Right ventricle myocardium superior (tissue), 1 donor: ENCODE measurements at regions not wholly inside any gene's neighbourhood (a gene's known extent, or its start where the extent isn't known, plus 50 kb on each side); places are given as distances from the start of the nearest gene placed in this dataset.
A peak's percentile ranks its signal among the peaks of the same experiment; 100 is the strongest.
"Not testable (repeated sequence)": the region's sequence is repeated elsewhere in the genome, so short reads cannot be mapped to it uniquely, and the experiment has no call there.

ENCODE experiments used
- ATAC-seq: fragments of 200-7000 bp; cut with Tn5 transposase; one replicate; pipeline ENCODE4 v1.9.1; 2020; ENCODE audit warnings: mild to moderate bottlenecking; ENCODE audit not compliant: poor library complexity
- DNase-seq: peaks from one replicate; pipeline ENCODE4 v3.0.0-alpha.2; 2020
- intact Hi-C: fragments of 100-400 bp; cut with DNase I; formaldehyde crosslinking; loops from one replicate; pipeline ENCODE4 v1.11.2; 2022
- donor health status: DM: no; HTN: yes; CAD: no; lungs with severe emphysema.

DNA sequence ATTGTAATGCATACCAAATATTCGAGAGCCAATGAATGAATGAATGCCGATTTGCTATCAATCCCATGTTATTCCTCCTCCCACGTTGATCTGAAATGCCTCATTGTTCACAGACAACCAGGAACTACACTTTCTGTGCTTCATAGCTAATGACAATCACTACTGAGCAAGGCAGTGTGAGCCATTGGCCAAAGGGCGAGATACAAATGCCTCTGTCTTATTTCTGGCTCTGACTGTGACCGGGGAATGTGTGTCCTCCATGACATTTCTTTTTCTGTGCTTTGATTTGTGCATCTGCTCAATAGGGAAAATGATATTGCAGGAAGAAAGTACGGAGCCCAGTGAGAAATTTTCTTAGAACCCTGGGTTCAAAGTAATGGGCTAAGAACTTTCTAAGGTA is 217.1 kb downstream of the CXCL12 start:
- DNase-seq (no peak), ATAC-seq (peak; percentile 80)
- intact Hi-C loops, result no loop called here

DNA sequence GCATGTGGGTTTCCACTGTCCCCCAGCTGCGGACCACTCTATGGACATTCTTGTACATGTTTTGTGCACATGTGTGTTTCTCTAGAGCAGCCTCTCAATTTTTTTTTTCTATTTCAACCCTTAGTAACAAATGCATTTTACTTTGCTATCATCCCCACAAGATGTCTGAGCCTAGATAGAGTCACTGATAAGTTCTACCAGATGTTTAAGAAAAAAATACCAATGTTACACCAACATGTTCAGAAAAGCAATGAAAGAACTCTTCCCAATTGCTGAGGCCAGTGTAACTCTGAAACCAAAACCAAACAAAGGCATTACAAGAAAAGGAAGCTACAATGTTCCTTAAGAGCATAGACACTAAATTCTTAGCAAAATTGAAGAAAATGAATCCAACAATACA is 218.5 kb downstream of the CXCL12 start:
- DNase-seq (no peak), ATAC-seq (no peak)

GRCh38 chr10:44164251-44164956 is 220.5 kb downstream of the CXCL12 start:
- no peak for DNase-seq
- peak; percentile 86 for ATAC-seq
- intact Hi-C loops, result no loop called here

More for the DNA sequence above, 218.5 kb downstream of the CXCL12 start:
- intact Hi-C loops, result no loop called here

- ATAC-seq, result no peak
- DNase-seq, result no peak
- intact Hi-C loops, result no loop called here
Observed at GRCh38 chr10:44161184-44161583, 223.7 kb downstream of the CXCL12 start.

DNA sequence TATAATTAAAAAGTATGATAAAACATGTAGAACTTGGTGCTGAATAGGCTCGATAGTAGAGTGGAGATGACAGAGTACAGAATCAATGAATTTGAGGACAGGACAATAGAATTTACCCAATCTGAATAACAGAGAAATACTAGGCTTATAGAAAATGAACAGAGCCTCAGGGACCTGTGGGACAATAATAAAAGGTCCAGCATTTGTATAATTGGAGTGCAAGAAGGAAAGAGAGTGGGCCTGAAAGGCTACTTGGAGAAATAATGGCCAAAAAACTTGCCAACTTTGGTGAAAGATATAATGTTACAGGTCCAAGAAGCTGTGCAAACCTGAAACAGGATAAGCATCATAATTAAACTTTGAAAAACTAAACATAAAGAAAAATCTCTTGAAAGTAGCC is 227.3 kb downstream of the CXCL12 start:
- no peak for DNase-seq
- intact Hi-C loops, result no loop called here
- ATAC-seq, result no peak

GRCh38 chr10:44154956-44155355 is 229.9 kb downstream of the CXCL12 start:
- peak; percentile 57 for ATAC-seq
- intact Hi-C loops, result no loop called here
- DNase-seq, result no peak

GRCh38 chr10:44153918-44154670 is 230.8 kb downstream of the CXCL12 start:
- ATAC-seq, result no peak
- no peak for DNase-seq
- intact Hi-C loops, result no loop called here

GRCh38 chr10:44143556-44143955 is 241.3 kb downstream of the CXCL12 start:
- intact Hi-C loops, result no loop called here
- DNase-seq, result no peak
- no peak for ATAC-seq

DNA sequence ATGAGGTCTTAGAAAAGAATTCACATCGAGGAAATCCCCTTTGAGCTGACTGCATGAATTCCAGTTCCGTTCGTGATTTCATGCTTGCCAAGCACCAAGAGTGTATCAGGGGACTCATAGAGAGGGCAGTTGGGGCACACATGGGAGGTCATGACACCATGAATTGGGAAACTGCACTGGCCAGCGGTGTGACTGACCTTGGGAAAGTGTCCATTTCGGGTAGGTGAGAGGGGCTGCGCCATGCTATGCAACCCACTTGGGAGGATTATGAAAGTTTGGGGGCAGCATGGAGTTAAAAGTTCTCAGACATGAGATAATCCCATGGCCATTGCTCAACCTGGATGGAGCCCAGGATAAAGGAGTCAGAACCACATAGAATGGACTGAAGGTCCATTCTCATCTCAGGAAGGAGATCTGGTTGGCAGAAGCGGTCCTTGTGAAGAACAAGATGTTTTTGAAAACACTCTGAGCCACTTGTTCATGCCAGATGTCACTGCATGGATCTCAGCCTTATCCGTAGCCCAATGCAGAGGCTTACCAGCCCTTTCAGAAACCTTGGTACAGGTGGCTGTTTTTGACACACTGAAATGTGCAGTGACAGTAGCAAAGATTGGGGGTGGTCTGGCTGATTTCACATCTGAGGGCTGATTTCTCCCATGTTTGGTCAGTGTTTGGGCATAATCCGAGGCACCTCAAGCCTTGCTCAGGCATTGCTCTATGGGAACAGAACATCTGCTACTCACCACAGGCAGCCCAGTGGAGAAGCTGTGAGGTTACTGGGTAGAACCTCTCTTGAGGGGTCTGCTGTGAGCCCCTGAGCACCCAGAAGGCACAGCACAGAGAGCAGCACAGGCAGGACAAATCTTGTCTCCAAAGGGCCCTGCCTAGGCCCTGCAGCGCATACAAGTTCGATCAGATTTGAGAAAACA is 252.3 kb downstream of the CXCL12 start:
- ATAC-seq (peak; percentile 92), DNase-seq (peak; percentile 43)
- intact Hi-C loops, result no loop called here

DNA sequence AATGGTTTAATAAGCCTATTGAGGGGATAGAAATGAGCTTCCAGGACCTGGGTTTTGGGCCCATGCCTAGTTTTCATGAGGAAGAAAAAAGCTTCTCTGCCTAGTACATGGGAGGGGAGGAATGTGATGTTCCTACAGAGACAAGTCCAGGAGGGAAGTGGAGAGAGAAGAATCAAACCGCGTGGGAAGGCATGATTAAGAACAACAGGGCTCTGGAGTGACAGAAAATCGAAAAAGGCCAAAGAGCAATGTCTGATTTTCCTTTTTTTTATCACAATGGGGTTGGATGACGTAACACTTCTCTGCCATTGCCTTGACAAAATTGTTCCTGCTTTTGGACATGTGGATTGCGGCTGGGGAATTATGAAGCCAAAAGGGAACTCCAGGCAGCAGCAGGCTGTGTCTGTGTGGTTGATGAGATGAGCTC is 258.6 kb downstream of the CXCL12 start:
- peak; percentile 41 for ATAC-seq
- intact Hi-C loops, result no loop called here

GRCh38 chr10:44125879-44126278 is 259.0 kb downstream of the CXCL12 start:
- no peak for ATAC-seq
- intact Hi-C loops, result no loop called here
- DNase-seq, result no peak

More for the DNA sequence above, 258.6 kb downstream of the CXCL12 start:
- DNase-seq, result no peak

- intact Hi-C loops, result no loop called here
- ATAC-seq, result no peak
- no peak for DNase-seq
Observed at GRCh38 chr10:44118500-44118899, 266.4 kb downstream of the CXCL12 start.

- intact Hi-C loops, result no loop called here
- no peak for DNase-seq
- no peak for ATAC-seq
Observed at GRCh38 chr10:44116474-44116873, 268.4 kb downstream of the CXCL12 start.

DNA sequence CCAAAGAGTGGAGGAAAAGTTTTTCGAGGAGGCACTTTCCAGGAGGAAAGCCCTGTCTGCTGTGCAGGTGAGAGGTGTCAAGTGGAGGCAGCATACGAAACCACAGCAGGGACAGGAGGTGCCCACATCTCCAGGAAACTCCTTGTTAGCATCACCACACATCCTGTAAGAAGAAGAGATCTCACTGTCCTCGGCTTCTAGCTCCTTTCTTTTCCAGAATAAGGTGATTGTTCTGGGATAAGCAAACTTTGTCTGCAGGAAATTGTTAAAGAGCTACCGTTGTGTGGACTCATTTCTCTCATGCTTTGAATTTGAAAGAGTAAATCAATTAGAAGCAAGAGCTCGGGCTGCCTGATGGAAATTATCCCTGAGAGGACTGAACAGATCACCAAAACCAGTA is 269.4 kb downstream of the CXCL12 start:
- intact Hi-C loops, result no loop called here
- DNase-seq (no peak), ATAC-seq (no peak)

- DNase-seq, result no peak
- intact Hi-C loops, result no loop called here
- ATAC-seq, result no peak
Observed at GRCh38 chr10:44114441-44114840, 270.5 kb downstream of the CXCL12 start.

GRCh38 chr10:44112280-44112679 is 272.6 kb downstream of the CXCL12 start:
- DNase-seq, result peak; percentile 55
- intact Hi-C loops, ATAC-seq: not testable (repeated sequence)

DNA sequence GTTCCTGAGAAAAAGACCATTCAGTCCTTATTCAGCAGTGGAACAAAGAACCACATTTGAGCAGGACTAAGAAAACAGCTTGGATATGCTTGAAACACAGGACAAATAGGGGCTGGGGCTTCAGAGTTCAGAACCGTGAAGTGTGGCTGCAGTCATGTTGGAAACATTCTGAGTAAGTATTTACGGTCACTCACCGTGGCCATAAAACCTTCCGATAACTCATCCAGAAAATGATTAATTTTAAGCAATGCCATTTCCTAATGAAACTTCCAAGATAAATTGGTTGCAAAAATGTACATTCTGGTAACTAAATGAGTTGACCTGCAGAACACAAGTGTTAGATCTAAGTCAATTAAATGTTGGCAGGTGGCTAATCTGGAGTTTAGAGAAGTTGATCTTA is 279.2 kb downstream of the CXCL12 start:
- intact Hi-C loops, result no loop called here
- ATAC-seq (no peak), DNase-seq (no peak)

GRCh38 chr10:44102726-44103255 is 282.1 kb downstream of the CXCL12 start:
- intact Hi-C loops, result no loop called here
- DNase-seq (no peak), ATAC-seq (no peak)

DNA sequence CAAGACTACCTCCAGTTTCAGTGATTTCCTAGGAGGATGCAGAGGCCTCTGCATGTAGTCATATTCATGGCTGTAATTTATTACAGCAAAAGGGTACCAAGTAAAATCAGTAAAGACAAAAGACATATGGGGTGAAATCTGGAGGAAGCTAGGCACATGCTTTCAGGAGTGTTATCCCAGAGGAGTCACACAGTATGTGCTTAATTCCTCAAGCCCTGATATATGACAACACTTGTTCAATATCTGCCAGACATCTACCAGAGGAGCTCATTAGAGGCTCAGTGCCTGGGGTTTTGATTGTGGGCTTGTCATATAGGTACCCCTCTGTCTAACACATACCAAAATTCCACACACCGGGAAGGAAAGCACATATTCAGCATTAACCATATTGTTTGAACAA is 283.8 kb downstream of the CXCL12 start:
- DNase-seq, result no peak

More for the DNA sequence above, 283.8 kb downstream of the CXCL12 start:
- intact Hi-C loops, result no loop called here
- ATAC-seq, result no peak
